GM12878 (cell line): ENCODE measurements at regions not wholly inside any gene's neighbourhood (a gene's known extent, or its start where the extent isn't known, plus 50 kb on each side); places are given as distances from the start of the nearest gene placed in this dataset.

ENCODE experiments used
- ATAC-seq: fragments of 200-7000 bp; cut with Tn5 transposase; 3 replicates; pipeline ENCODE4 v1.9.1; 2020; ENCODE audit warnings: mild to moderate bottlenecking, moderate library complexity
- BruUV-seq: library from RNA; stranded (reverse); fragments of 400-500 nt; replicated peaks from 2 replicates; lab custom pipeline; 2021; lab: Mats Ljungman, UMichigan
- CTCF ChIA-PET: fragments of 300-600 bp; sonication (Branson Sonifier 250); formaldehyde crosslinking; extraction: SDS; loops from one replicate; lab custom pipeline; 2021; ENCODE audit warnings: inconsistent platforms; lab: Yijun Ruan, JAX
- POLR2A ChIA-PET: fragments of 350-600 bp; formaldehyde crosslinking; extraction: SDS; loops from one replicate; lab custom pipeline; 2021; ENCODE audit warnings: inconsistent platforms; lab: Charles Lee
- RAD21 ChIA-PET: fragments of 300-600 bp; sonication (Branson Sonifier 250); formaldehyde crosslinking; loops from one replicate; lab custom pipeline; 2023; ENCODE audit warnings: antibody characterized with exemption; ENCODE audit not compliant: unreplicated experiment; lab: Charles Lee
- SMC1A ChIA-PET: fragments of 300-600 bp; sonication (Branson Sonifier 250); formaldehyde crosslinking; loops from one replicate; lab custom pipeline; 2023; ENCODE audit not compliant: unreplicated experiment, uncharacterized antibody; lab: Charles Lee
- DNase-seq: peaks from one replicate; pipeline ENCODE4 v3.0.0-alpha.2; 2011; ENCODE audit warnings: low read depth, low spot score
- FAIRE-seq: peaks from 3 replicates; lab custom pipeline; 2011; peaks lifted over from hg19 to GRCh38; lab: Jason Lieb, UNC
- H2AFZ ChIP-seq: 2 replicates; pipeline ENCODE4 v1.6.0; 2011; ENCODE audit warnings: low read depth, low read length, control low read depth; ENCODE audit not compliant: control insufficient read depth
- H3K27ac ChIP-seq: 2 replicates; pipeline ENCODE4 v1.5.1; 2011; ENCODE audit warnings: control low read depth; ENCODE audit not compliant: control insufficient read depth, insufficient read depth
- H3K27me3 ChIP-seq, 2 experiments: replicated peaks in 1 of 2; 2 replicates each; pipeline versions ENCODE4 v1.6.0 to v1.6.1; 2011; ENCODE audit warnings: low read length in 1 of 2; ENCODE audit not compliant: control insufficient read depth in 2 of 2, insufficient read depth in 2 of 2
- H3K36me3 ChIP-seq, 2 experiments: 2 replicates each; pipeline ENCODE4 v1.5.1; 2011; ENCODE audit warnings: low read length in 1 of 2; ENCODE audit not compliant: control insufficient read depth in 2 of 2, insufficient read depth in 2 of 2
- H3K4me1 ChIP-seq: 2 replicates; pipeline ENCODE4 v1.6.1; 2011; ENCODE audit warnings: mild to moderate bottlenecking, low read length, moderate library complexity, mixed read lengths; ENCODE audit not compliant: control insufficient read depth, insufficient read depth
- H3K4me2 ChIP-seq: 2 replicates; pipeline ENCODE4 v1.6.0; 2011; ENCODE audit warnings: control low read depth; ENCODE audit not compliant: control insufficient read depth, insufficient read depth
- H3K4me3 ChIP-seq: fragments of 200-600 bp; sonication (generic); 2 replicates; pipeline ENCODE4 v1.5.1; 2016
- H3K79me2 ChIP-seq: 2 replicates; pipeline ENCODE4 v1.6.0; 2011; ENCODE audit warnings: low read length; ENCODE audit not compliant: control insufficient read depth, insufficient read depth
- H3K9ac ChIP-seq: 2 replicates; pipeline ENCODE4 v1.8.0; 2011; ENCODE audit warnings: low read length, control low read depth, mixed read lengths; ENCODE audit not compliant: control insufficient read depth, insufficient read depth
- H3K9me3 ChIP-seq: replicated peaks from 3 replicates; pipeline ENCODE4 v1.5.1; 2011; ENCODE audit warnings: mild to moderate bottlenecking, low read length; ENCODE audit not compliant: control insufficient read depth, insufficient read depth
- H4K20me1 ChIP-seq: 2 replicates; pipeline ENCODE4 v1.6.0; 2011; ENCODE audit not compliant: control insufficient read depth, insufficient read depth
- ATF7 ChIP-seq: fragments of 450-650 bp; IDR thresholded peaks from 2 replicates; pipeline ENCODE4 v1.6.1; 2016; ENCODE audit warnings: low read depth, mild to moderate bottlenecking
- BHLHE40 ChIP-seq, 2 experiments: fragments of 450-650 bp in 1 of 2; IDR thresholded peaks; 2 replicates each; pipeline ENCODE4 v1.6.1; 2011 to 2017; ENCODE audit warnings: low read depth in 2 of 2, borderline replicate concordance in 1 of 2, improper control_type of control experiment in 1 of 2, low read length in 1 of 2, mild to moderate bottlenecking in 1 of 2
- BRCA1 ChIP-seq: IDR thresholded peaks from 2 replicates; pipeline ENCODE4 v1.6.1; 2011; ENCODE audit warnings: low read depth, low read length, improper control_type of control experiment
- CHD4 ChIP-seq: fragments of 200-600 bp; sonication (generic); IDR thresholded peaks from 2 replicates; pipeline ENCODE4 v1.6.1; 2016; ENCODE audit warnings: mild to moderate bottlenecking
- ESRRA ChIP-seq: IDR thresholded peaks from 2 replicates; pipeline ENCODE4 v1.6.1; 2012; ENCODE audit warnings: mild to moderate bottlenecking, low read length, improper control_type of control experiment
- HDAC6 ChIP-seq: fragments of 200-600 bp; sonication (generic); IDR thresholded peaks from one replicate; pipeline ENCODE4 v1.8.0; 2017; ENCODE audit warnings: antibody characterized with exemption; ENCODE audit not compliant: unreplicated experiment
- IKZF1 ChIP-seq: fragments of 450-650 bp; conservative IDR thresholded peaks from 2 replicates; pipeline ENCODE4 v1.6.1; 2017; ENCODE audit warnings: antibody characterized with exemption, mild to moderate bottlenecking
- KAT2A ChIP-seq: conservative IDR thresholded peaks from 2 replicates; pipeline ENCODE4 v1.6.1; 2011; ENCODE audit warnings: low read depth, low read length; ENCODE audit not compliant: control insufficient read depth
- KLF5 ChIP-seq: fragments of 450-650 bp; IDR thresholded peaks from 2 replicates; pipeline ENCODE4 v1.6.1; 2014; ENCODE audit warnings: mild to moderate bottlenecking; ENCODE audit not compliant: partially characterized antibody
- NFYA ChIP-seq: IDR thresholded peaks from 2 replicates; pipeline ENCODE4 v1.6.1; 2011; ENCODE audit warnings: low read depth, mild to moderate bottlenecking, low read length, improper control_type of control experiment, borderline replicate concordance
- POLR2A ChIP-seq: IDR thresholded peaks from 2 replicates; pipeline ENCODE4 v1.6.1; 2011; ENCODE audit warnings: low read depth, mild to moderate bottlenecking, low read length
- POU2F2 ChIP-seq: IDR thresholded peaks from 3 replicates; pipeline ENCODE4 v1.6.1; 2011; ENCODE audit warnings: low read depth, mild to moderate bottlenecking, low read length, borderline replicate concordance
- RAD51 ChIP-seq: fragments of 450-650 bp; IDR thresholded peaks from 2 replicates; pipeline ENCODE4 v1.6.1; 2016; ENCODE audit warnings: moderate library complexity, mild to moderate bottlenecking, inconsistent platforms
- SMAD5 ChIP-seq: IDR thresholded peaks from 2 replicates; pipeline ENCODE4 v1.6.1; 2016; ENCODE audit warnings: antibody characterized with exemption, low read depth
- SPI1 ChIP-seq: IDR thresholded peaks from 2 replicates; pipeline ENCODE4 v1.6.1; 2011; ENCODE audit warnings: low read depth, mild to moderate bottlenecking, low read length, moderate library complexity, borderline replicate concordance; ENCODE audit not compliant: insufficient read depth
- SUPT20H ChIP-seq: IDR thresholded peaks from 2 replicates; pipeline ENCODE4 v1.6.1; 2011; ENCODE audit warnings: low read depth, mild to moderate bottlenecking, low read length, moderate library complexity, borderline replicate concordance; ENCODE audit not compliant: control insufficient read depth
- ZNF592 ChIP-seq: fragments of 450-650 bp; IDR thresholded peaks from 2 replicates; pipeline ENCODE4 v1.6.1; 2017; ENCODE audit warnings: mild to moderate bottlenecking, moderate library complexity
- WGBS: methylation state at CpG from one replicate; pipeline ENCODE4 v1.1.6; 2016; ENCODE audit warnings: low lambda C conversion rate; ENCODE audit not compliant: insufficient replicate concordance, insufficient coverage; ENCODE audit errors: missing lambda C conversion rate; 5-methylcytosine and 5-hydroxymethylcytosine counted together
- in situ Hi-C: fragments of 300-500 bp; cut with MboI; formaldehyde crosslinking; loops from 9 replicates; pipeline ENCODE4 v1.14.3; 2018; ENCODE audit warnings: mixed read lengths
- intact Hi-C: fragments of 100-400 bp; cut with micrococcal nuclease; formaldehyde crosslinking; loops from one replicate; pipeline ENCODE4 v1.14.2; 2022; ENCODE audit not compliant: unreplicated experiment
- TF ChIP-seq, protein P1 (sequence below): fragments of 450-650 bp; formaldehyde crosslinking; IDR thresholded peaks from 2 replicates; pipeline ENCODE4 v1.4.0; 2022; ENCODE audit warnings: mild to moderate bottlenecking, moderate library complexity

DNA sequence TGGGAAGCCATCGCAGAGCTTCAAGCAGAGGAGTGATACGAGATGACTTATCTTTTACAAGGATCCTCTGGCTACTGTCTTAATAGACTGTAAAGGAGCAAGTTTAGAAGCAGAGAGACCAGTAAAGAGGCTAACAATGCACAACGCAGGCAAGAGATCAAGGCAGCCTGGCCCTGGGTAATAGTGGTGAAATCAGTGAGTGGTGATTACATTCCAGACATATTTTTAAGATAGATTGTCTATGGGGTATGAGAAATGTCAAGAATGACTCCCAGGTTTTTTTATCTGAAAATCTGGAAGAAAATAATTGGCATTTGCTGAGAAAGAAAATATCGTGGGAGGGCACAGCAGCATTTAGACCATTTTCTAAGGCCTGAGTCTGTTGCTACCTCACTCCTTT, 213.6 kb upstream of the HTR1E start:
- no peak overlapping the region for H2AFZ ChIP-seq
- no peak for TF ChIP-seq BRCA1
- TF ChIP-seq CHD4, result no peak
- TF ChIP-seq IKZF1, result no peak
- TF ChIP-seq POLR2A, result no peak
- no peak for TF ChIP-seq BHLHE40 (IDR thresholded peaks at IDR 0.05; ENCODE audit: borderline replicate concordance in 1 of 2, low read depth in 2 of 2, low read length in 1 of 2)
- no peak for TF ChIP-seq POU2F2
- no peak for TF ChIP-seq HDAC6
- no peak for TF ChIP-seq ZNF592
- TF ChIP-seq, protein P1, sequence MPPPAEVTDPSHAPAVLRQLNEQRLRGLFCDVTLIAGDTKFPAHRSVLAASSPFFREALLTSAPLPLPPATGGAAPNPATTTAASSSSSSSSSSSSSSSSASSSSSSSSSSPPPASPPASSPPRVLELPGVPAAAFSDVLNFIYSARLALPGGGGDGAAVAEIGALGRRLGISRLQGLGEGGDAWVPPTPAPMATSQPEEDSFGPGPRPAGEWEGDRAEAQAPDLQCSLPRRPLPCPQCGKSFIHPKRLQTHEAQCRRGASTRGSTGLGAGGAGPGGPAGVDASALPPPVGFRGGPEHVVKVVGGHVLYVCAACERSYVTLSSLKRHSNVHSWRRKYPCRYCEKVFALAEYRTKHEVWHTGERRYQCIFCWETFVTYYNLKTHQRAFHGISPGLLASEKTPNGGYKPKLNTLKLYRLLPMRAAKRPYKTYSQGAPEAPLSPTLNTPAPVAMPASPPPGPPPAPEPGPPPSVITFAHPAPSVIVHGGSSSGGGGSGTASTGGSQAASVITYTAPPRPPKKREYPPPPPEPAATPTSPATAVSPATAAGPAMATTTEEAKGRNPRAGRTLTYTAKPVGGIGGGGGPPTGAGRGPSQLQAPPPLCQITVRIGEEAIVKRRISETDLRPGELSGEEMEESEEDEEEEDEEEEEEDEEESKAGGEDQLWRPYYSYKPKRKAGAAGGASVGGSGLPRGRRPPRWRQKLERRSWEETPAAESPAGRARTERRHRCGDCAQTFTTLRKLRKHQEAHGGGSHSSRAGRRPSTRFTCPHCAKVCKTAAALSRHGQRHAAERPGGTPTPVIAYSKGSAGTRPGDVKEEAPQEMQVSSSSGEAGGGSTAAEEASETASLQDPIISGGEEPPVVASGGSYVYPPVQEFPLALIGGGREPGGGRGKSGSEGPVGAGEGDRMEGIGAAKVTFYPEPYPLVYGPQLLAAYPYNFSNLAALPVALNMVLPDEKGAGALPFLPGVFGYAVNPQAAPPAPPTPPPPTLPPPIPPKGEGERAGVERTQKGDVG (CRISPR knock-in tag), result no peak
- TF ChIP-seq SMAD5, result no peak
- TF ChIP-seq NFYA, result no peak
- no peak for TF ChIP-seq RAD51
- no peak for TF ChIP-seq SUPT20H
- no peak for TF ChIP-seq KLF5
- no peak for TF ChIP-seq SPI1
- TF ChIP-seq ATF7, result no peak
- no peak for TF ChIP-seq ESRRA
- no peak for TF ChIP-seq KAT2A
- no peak for ATAC-seq
- ChIA-PET RAD21 (no interaction called here), SMC1A (no interaction called here), POLR2A (no interaction called here), CTCF (no interaction called here)
- no peaks in the 10 kb centered on the region for H3K27me3 ChIP-seq
- WGBS, result 27% methylated on average over 4 of the region's 4 CpGs
- no peak overlapping the region for H3K4me3 ChIP-seq
- H3K9ac ChIP-seq, result no peak overlapping the region
- no peaks in the 10 kb centered on the region for H3K79me2 ChIP-seq
- in situ Hi-C loops, result no loop called here
- H3K27ac ChIP-seq, result no peak overlapping the region
- H3K4me2 ChIP-seq, result no peak overlapping the region
- no peaks in the 10 kb centered on the region for H4K20me1 ChIP-seq
- no peaks in the 10 kb centered on the region for H3K9me3 ChIP-seq
- no peaks in the 10 kb centered on the region for H3K4me1 ChIP-seq
- intact Hi-C loops, result no loop called here
- no TSS peak for BruUV-seq
- H3K36me3 ChIP-seq, result no peaks in the 10 kb centered on the region
- no peak for FAIRE-seq
- no peak for DNase-seq
